Heart left ventricle (tissue), 13 donors: ENCODE measurements at regions not wholly inside any gene's neighbourhood (a gene's known extent, or its start where the extent isn't known, plus 50 kb on each side); places are given as distances from the start of the nearest gene placed in this dataset.

Experiments used
- POLR2A ChIP-seq, 2 donors: fragments of 450-650 bp; IDR thresholded peaks; one replicate each; pipeline ENCODE4 v1.6.1; 2017; ENCODE audit warnings: antibody characterized with exemption in 2 of 2, mild to moderate bottlenecking in 2 of 2, moderate library complexity in 2 of 2
- TF ChIP-seq, protein P1 (sequence below), 12 donors: fragments of 200-600 bp; sonication (generic) in 4 of 12; IDR thresholded peaks; one replicate each; pipeline versions ENCODE4 v1.5.0 to v1.8.0; 2018 to 2022; ENCODE audit warnings: antibody characterized with exemption in 12 of 12, mild to moderate bottlenecking in 5 of 12
- donor health status: ischemic (EF 13 %, LVEDD 7.1; RV severe dilation, severe dysfunction).
- donor health status: DM: no; HTN: yes; CAD: no.
- donor health status: DM: no; HTN: no; CAD: no.
- donor health status: ischemic (EF 25% LVEDD 6.9; RV normal size, moderate dysfunction).
- donor health status: ischemic (EF 25% LVEDD 5.7; RV mildly dilated, moderate dysfunction).
- donor health status: ischemic (EF 35%, LVEDD 5.7; RV mildly dilated, moderate dysfunction).
- donor health status: nonischemic (EF 11% LVEDD 7.7; RV severe dilation, severe dysfunction).
- donor health status: DM: yes; HTN: yes; CAD: no.
- donor health status: PGD.
- donor health status: ischemic (EF 29% LVEDD 5.4; RV normal size, mild dysfunction).
- donor health status: nonischemic (EF 23%, LVEDD 6.1; RV moderate dilation, normal function).

DNA sequence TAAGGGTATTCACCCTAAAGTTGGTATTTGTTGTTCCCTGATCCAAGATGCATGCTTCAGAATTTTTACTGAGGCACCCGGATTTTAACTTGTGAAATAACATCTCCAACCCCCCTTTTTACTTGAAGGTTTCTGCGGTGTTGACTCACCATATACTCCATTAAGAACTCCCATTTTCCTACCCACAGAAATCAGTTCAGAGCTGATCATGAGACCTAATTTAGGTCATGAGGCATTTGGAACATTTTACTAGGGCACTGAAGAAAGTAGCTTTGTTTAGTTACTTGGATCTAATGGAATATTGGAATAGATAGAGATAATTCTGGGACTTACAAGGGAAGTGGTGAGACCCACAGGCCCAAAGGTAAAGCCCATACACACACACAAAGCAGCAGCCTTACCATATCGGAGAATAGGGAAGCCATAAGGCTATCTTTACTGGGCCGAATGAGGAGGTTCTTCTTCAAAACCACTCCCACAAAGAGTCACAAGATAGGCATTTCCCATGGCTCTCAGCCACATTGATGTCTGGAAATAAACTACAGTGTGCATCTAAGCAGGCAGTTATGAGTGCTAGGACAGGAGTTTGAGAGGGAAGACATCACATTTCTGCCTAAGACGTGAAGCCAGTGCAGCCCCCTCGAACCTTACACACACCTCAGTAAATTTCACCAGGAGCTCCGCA lies 681.0 kb upstream of the LRRTM4 start:
- no peak for TF ChIP-seq POLR2A (IDR thresholded peaks at IDR 0.05)
- TF ChIP-seq, protein P1, sequence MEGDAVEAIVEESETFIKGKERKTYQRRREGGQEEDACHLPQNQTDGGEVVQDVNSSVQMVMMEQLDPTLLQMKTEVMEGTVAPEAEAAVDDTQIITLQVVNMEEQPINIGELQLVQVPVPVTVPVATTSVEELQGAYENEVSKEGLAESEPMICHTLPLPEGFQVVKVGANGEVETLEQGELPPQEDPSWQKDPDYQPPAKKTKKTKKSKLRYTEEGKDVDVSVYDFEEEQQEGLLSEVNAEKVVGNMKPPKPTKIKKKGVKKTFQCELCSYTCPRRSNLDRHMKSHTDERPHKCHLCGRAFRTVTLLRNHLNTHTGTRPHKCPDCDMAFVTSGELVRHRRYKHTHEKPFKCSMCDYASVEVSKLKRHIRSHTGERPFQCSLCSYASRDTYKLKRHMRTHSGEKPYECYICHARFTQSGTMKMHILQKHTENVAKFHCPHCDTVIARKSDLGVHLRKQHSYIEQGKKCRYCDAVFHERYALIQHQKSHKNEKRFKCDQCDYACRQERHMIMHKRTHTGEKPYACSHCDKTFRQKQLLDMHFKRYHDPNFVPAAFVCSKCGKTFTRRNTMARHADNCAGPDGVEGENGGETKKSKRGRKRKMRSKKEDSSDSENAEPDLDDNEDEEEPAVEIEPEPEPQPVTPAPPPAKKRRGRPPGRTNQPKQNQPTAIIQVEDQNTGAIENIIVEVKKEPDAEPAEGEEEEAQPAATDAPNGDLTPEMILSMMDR (IDR thresholded peaks at IDR 0.05): no peak
